ENCODE measurements at regions not wholly inside any gene's neighbourhood (a gene's known extent, or its start where the extent isn't known, plus 50 kb on each side); places are given as distances from the start of the nearest gene placed in this dataset.
A peak's percentile ranks its signal among the peaks of the same experiment; 100 is the strongest.

- no peaks in the 10 kb centered on the region for H3K36me3 ChIP-seq
- peaks cover 0 to 11% (median 0%) of the 10 kb centered on the region in 3 donors for H3K4me1 ChIP-seq
- H3K27me3 ChIP-seq: peaks cover 0 to 12% (median 0%) of the 10 kb centered on the region in 4 donors
- DNase-seq: peak; percentile 2
- TF ChIP-seq, protein P1, sequence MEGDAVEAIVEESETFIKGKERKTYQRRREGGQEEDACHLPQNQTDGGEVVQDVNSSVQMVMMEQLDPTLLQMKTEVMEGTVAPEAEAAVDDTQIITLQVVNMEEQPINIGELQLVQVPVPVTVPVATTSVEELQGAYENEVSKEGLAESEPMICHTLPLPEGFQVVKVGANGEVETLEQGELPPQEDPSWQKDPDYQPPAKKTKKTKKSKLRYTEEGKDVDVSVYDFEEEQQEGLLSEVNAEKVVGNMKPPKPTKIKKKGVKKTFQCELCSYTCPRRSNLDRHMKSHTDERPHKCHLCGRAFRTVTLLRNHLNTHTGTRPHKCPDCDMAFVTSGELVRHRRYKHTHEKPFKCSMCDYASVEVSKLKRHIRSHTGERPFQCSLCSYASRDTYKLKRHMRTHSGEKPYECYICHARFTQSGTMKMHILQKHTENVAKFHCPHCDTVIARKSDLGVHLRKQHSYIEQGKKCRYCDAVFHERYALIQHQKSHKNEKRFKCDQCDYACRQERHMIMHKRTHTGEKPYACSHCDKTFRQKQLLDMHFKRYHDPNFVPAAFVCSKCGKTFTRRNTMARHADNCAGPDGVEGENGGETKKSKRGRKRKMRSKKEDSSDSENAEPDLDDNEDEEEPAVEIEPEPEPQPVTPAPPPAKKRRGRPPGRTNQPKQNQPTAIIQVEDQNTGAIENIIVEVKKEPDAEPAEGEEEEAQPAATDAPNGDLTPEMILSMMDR (IDR thresholded peaks at IDR 0.05): peak; percentile 60 to 86 (median 80)
- no peak for TF ChIP-seq POLR2A (IDR thresholded peaks at IDR 0.05)
- no peak overlapping the region for H3K27ac ChIP-seq
- 26 to 33% methylated on average over 8 of the region's 8 CpGs for WGBS, 2 donors
- H3K9me3 ChIP-seq: no peaks in the 10 kb centered on the region
- no peak overlapping the region for H3K4me3 ChIP-seq
- intact Hi-C loops (cut with DNase I): loop anchor here (10.0 kb wide), 1 partner anchor 1072 kb away; no protein-coding TSS in a partner anchor
Observed at GRCh38 chr11:32176223-32176934, 85.5 kb downstream of the RCN1 start.

DNA sequence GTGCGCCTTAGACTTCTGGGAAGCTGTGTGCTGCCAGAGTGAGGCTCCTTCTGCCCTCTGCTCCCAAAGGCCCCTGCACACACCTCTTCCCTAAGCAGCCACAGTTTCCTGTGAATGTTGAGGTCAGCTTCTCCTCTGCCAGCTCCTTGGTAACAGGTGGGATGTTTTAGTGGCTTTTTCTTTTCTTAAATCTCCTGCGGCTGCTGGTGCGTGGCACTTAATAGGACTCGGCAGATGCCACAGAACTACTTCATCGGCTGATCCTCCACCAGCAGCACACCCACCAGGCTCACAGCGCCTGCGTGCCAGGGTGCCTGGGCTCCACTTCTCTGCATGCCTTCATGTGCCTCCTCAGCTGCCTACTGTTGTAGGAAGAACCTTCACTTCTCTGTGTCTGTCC, 87.8 kb downstream of the RCN1 start:
- H3K4me1 ChIP-seq: no peaks in the 10 kb centered on the region
- no peak for DNase-seq
- no peak overlapping the region for H3K27ac ChIP-seq
- intact Hi-C loops (cut with DNase I): loop anchor here (10.0 kb wide), 1 partner anchor 1074 kb away; no protein-coding TSS in a partner anchor
- H3K9me3 ChIP-seq: no peaks in the 10 kb centered on the region
- H3K4me3 ChIP-seq: no peak overlapping the region
- peaks cover 0 to under 1% (median 0%) of the 10 kb centered on the region in 4 donors for H3K27me3 ChIP-seq
- WGBS, 2 donors: 58 to 80% methylated on average over 2 to 7 of the region's 7 CpGs
- TF ChIP-seq, protein P1 (IDR thresholded peaks at IDR 0.05): no peak
- no peak for TF ChIP-seq POLR2A (IDR thresholded peaks at IDR 0.05)
- H3K36me3 ChIP-seq: no peaks in the 10 kb centered on the region

GRCh38 chr11:32183512-32183911, 92.6 kb downstream of the RCN1 start:
- no peak for TF ChIP-seq POLR2A (IDR thresholded peaks at IDR 0.05)
- TF ChIP-seq, protein P1 (IDR thresholded peaks at IDR 0.05): no peak
- intact Hi-C loops (cut with DNase I): no loop called here

GRCh38 chr11:32184041-32184722, 93.3 kb downstream of the RCN1 start:
- H3K36me3 ChIP-seq: no peaks in the 10 kb centered on the region
- 44 to 58% methylated on average over 6 of the region's 6 CpGs for WGBS, 2 donors
- no peaks in the 10 kb centered on the region for H3K27me3 ChIP-seq

More at GRCh38 chr11:32183512-32183911, 92.6 kb downstream of the RCN1 start:
- no peaks in the 10 kb centered on the region for H3K36me3 ChIP-seq
- H3K27ac ChIP-seq: no peak overlapping the region
- H3K4me3 ChIP-seq: no peak overlapping the region
- no peaks in the 10 kb centered on the region for H3K27me3 ChIP-seq
- H3K4me1 ChIP-seq: no peaks in the 10 kb centered on the region
- DNase-seq: no peak
- 88 to 90% methylated on average over 3 of the region's 3 CpGs for WGBS, 2 donors
- no peaks in the 10 kb centered on the region for H3K9me3 ChIP-seq

More at GRCh38 chr11:32184041-32184722, 93.3 kb downstream of the RCN1 start:
- no peak overlapping the region for H3K27ac ChIP-seq
- no peak for DNase-seq
- intact Hi-C loops (cut with DNase I): no loop called here
- TF ChIP-seq, protein P1 (IDR thresholded peaks at IDR 0.05): no peak
- no peak for TF ChIP-seq POLR2A (IDR thresholded peaks at IDR 0.05)
- H3K9me3 ChIP-seq: no peaks in the 10 kb centered on the region
- no peak overlapping the region for H3K4me3 ChIP-seq
- no peaks in the 10 kb centered on the region for H3K4me1 ChIP-seq
